ENCODE measurements at regions not wholly inside any gene's neighbourhood (a gene's known extent, or its start where the extent isn't known, plus 50 kb on each side); places are given as distances from the start of the nearest gene placed in this dataset.

DNA sequence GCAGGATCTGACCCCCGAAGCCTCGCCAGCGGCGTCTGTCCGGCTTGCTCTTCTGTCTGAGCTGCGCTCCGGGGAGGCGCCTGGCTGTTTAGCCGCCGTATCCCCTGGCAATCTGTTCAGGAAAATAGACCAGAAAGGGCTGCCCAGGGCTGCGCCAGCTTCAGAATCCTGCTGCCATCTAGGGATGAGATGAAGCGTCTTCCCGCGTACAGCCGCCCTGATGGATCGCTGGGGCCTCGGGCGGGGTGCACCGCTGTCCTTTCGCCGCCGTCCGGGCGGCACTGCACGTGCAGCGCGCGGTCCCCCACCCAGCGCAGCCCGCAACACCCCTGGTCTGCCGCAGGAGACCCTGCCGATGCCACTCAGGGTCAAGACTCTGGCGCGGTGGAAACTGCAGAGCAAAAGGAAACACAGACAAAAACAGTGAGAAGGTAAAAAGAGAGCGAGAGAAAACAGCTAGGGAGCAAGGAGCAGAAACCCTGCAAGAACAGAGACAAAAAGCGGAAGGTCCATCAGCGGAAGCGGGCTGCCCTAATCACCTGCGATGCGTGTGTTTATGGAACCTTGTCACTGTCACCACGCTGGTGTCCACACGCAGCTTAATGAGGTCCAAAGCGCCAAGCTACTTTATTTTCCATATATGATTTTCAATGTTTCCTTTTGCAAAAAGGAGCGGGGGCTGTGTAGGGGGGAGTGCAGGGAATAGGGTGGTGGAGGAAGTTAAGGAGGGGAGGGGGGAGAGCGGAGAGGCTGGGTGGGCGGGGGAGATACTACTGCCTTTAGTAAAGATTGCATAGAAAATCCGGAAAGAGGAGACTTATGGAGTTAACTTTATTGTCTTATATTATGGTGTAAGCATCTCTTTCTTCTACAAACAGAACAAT is 2113.3 kb upstream of the PIK3C3 start:
- Histone ChIP-seq H3K27me3 (ENCODE audit: insufficient read depth, low read length) (peaks cover 8% of the 10 kb centered on the region; the same call in 1 of the 2 replicates), H3K9ac (ENCODE audit: low read depth, low read length) (peak overlapping the region; percentile 64), H3K4me3 (ENCODE audit: low read length) (peak overlapping the region; percentile 58), H3K4me1 (ENCODE audit: insufficient read depth, low read length) (peaks cover 30% of the 10 kb centered on the region), H3K27ac (ENCODE audit: low read depth, low read length) (no peak overlapping the region), H3K36me3 (ENCODE audit: insufficient read depth, low read length) (no peaks in the 10 kb centered on the region), H3K9me3 (ENCODE audit: insufficient read depth, low read depth, low read length) (no peaks in the 10 kb centered on the region)
- WGBS = 3% methylated on average over 46 of the region's 47 CpGs

DNA sequence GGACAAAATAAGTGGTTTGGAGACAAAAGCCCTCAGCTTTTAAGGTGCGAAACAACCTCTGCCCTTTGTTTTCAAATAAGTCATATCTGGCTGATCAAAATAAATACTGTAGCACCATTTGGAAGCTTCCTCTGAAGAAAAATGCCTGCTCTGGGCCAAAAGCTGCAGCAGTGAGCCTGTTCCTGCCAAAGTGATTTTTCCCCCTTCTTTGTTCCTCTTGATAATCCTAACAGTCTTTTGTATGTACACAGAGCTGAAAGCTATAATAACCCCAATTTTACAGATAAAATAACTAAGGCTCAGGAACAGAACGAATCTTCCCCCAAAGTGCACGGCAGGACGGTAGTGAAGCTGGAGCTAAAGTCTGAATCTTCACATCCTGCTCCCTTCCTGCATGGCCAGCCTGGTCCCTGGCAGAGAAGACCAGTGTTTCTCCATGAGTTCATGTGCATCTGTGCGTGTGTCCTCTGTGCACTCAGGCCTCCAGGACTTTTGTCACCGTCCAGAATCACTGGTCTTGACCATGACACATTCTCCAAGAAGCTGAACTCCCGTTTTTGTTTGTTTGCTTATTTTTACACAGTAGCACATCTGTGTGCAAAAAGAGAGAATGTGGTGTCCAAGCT is 2114.1 kb upstream of the PIK3C3 start:
- Histone ChIP-seq H3K27me3 (ENCODE audit: insufficient read depth, low read length) (peaks cover 8% of the 10 kb centered on the region; the same call in 1 of the 2 replicates), H3K36me3 (ENCODE audit: insufficient read depth, low read length) (no peaks in the 10 kb centered on the region), H3K9me3 (ENCODE audit: insufficient read depth, low read depth, low read length) (no peaks in the 10 kb centered on the region), H3K4me1 (ENCODE audit: insufficient read depth, low read length) (peaks cover 30% of the 10 kb centered on the region), H3K4me3 (ENCODE audit: low read length) (peak overlapping the region; percentile 58), H3K9ac (ENCODE audit: low read depth, low read length) (peak overlapping the region; percentile 64; the same call in 1 of the 2 replicates), H3K27ac (ENCODE audit: low read depth, low read length) (no peak overlapping the region)
- WGBS = 68% methylated on average over 7 of the region's 7 CpGs

DNA sequence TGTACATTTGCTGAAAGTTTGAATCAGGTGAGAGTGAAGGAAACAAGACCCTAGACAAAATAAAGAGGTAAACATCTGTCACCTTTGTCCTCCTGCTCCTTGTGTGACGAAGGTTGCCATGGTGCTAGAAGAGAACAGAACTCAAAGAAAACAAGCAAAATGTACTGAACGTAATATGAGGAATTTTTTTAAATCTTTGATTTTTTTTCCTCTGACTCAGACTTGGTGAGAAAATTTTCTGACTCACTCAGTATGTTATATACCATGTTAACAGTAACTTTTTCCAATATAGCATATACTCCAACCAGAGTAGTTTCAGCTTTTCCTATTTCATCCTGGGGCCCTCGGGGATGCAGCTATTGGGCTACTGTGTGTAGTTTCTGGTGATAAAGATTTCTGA is 2114.6 kb upstream of the PIK3C3 start:
- no peak overlapping the region for H3K27ac ChIP-seq (ENCODE audit: low read depth, low read length)
- H3K4me1 ChIP-seq (ENCODE audit: insufficient read depth, low read length) = peaks cover 30% of the 10 kb centered on the region
- WGBS = 87% methylated on average over 3 of the region's 3 CpGs
- H3K36me3 ChIP-seq (ENCODE audit: insufficient read depth, low read length) = no peaks in the 10 kb centered on the region
- H3K9ac ChIP-seq (ENCODE audit: low read depth, low read length) = no peak overlapping the region
- peaks cover 8% of the 10 kb centered on the region; the same call in 1 of the 2 replicates for H3K27me3 ChIP-seq (ENCODE audit: insufficient read depth, low read length)
- H3K4me3 ChIP-seq (ENCODE audit: low read length) = no peak overlapping the region
- H3K9me3 ChIP-seq (ENCODE audit: insufficient read depth, low read depth, low read length) = no peaks in the 10 kb centered on the region

DNA sequence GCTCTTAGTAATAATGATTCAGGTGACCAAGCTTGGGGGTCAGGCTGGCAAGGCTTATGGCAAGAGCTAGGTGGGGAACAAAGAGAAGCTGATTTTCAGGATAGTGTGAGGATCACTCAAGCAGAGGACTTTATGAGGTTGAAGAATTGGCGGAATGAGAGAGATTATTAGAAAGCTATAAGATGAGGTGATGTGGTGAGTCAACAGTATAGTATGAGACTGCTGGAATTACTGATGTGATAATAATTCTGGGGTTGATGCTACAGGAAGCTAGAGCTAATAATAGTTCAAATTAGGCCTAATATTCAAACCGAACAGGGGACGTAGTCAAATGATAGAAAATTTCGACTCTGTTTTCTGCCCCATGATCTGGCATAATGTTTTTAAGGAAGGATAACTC is 2115.3 kb upstream of the PIK3C3 start:
- no peak overlapping the region for H3K9ac ChIP-seq (ENCODE audit: low read depth, low read length)
- H3K9me3 ChIP-seq (ENCODE audit: insufficient read depth, low read depth, low read length) = no peaks in the 10 kb centered on the region
- no peak overlapping the region for H3K27ac ChIP-seq (ENCODE audit: low read depth, low read length)
- peaks cover 25% of the 10 kb centered on the region for H3K4me1 ChIP-seq (ENCODE audit: insufficient read depth, low read length)
- no peaks in the 10 kb centered on the region for H3K36me3 ChIP-seq (ENCODE audit: insufficient read depth, low read length)
- peaks cover 8% of the 10 kb centered on the region; the same call in 1 of the 2 replicates for H3K27me3 ChIP-seq (ENCODE audit: insufficient read depth, low read length)
- H3K4me3 ChIP-seq (ENCODE audit: low read length) = no peak overlapping the region
- 98% methylated on average over 4 of the region's 4 CpGs for WGBS

DNA sequence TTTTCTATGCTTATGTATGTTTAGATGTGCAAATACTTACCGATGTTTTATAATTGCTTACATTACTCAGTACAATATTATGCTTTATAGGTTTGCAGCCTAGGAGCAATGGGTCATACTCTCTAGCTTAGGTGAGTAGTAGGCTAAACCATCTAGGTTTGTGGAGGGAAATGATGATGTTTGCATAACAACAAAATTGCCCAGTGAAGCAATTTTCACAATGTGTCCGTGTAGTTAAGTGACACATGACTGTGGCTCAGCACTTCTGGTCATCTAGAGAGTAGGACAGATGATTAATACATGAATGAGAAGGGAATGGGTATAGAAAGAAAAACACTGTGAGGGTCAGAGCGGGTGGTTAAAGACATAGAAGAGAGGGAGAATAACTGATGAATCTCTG is 2116.2 kb upstream of the PIK3C3 start:
- no peak overlapping the region for H3K9ac ChIP-seq (ENCODE audit: low read depth, low read length)
- H3K4me3 ChIP-seq (ENCODE audit: low read length) = no peak overlapping the region
- no peaks in the 10 kb centered on the region for H3K9me3 ChIP-seq (ENCODE audit: insufficient read depth, low read depth, low read length)
- 84% methylated on average over 2 of the region's 3 CpGs for WGBS
- H3K27me3 ChIP-seq (ENCODE audit: insufficient read depth, low read length) = peaks cover 8% of the 10 kb centered on the region; the same call in 1 of the 2 replicates
- no peak overlapping the region for H3K27ac ChIP-seq (ENCODE audit: low read depth, low read length)
- H3K4me1 ChIP-seq (ENCODE audit: insufficient read depth, low read length) = peaks cover 16% of the 10 kb centered on the region
- H3K36me3 ChIP-seq (ENCODE audit: insufficient read depth, low read length) = no peaks in the 10 kb centered on the region

DNA sequence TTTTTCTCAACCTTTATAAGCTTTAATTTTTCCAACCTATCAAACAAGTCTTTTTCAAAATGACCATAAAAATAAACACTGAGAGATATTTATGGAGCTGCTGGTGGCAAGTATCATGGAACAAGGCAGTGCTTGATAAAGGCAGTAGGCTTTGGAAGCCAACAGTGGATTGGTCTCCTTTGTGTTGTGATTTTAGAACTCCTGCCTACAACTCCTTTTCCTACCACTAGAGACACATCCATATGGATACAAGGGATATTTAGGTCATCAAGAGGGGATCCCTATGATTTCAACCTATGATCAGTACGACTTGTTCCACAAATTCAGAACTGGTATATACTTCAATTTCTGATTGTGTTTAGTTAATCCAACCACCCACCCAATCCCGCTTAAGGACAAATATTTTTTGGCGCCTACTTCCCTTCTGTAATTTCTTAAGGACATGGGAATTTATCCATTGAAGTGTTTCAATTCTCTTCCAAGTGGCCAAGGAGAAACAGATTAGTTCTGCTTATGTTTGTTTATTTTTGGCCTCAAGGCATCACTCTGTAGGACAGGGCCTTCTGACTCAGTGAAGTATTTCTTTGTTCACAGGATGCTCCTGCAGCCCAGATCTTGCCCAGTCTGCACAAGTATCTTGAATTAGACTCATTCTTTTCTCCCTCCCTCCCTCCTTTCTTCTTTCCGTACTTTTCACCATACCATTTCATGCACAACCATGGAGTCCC is 2119.6 kb upstream of the PIK3C3 start:
- Histone ChIP-seq H3K9ac (ENCODE audit: low read depth, low read length) (no peak overlapping the region), H3K27me3 (ENCODE audit: insufficient read depth, low read length) (no peaks in the 10 kb centered on the region; the same call in 1 of the 2 replicates), H3K4me3 (ENCODE audit: low read length) (no peak overlapping the region), H3K9me3 (ENCODE audit: insufficient read depth, low read depth, low read length) (no peaks in the 10 kb centered on the region), H3K4me1 (ENCODE audit: insufficient read depth, low read length) (no peaks in the 10 kb centered on the region), H3K27ac (ENCODE audit: low read depth, low read length) (no peak overlapping the region), H3K36me3 (ENCODE audit: insufficient read depth, low read length) (no peaks in the 10 kb centered on the region)
- whole genome bisulfite sequencing = 95% methylated on average over 4 of the region's 4 CpGs

DNA sequence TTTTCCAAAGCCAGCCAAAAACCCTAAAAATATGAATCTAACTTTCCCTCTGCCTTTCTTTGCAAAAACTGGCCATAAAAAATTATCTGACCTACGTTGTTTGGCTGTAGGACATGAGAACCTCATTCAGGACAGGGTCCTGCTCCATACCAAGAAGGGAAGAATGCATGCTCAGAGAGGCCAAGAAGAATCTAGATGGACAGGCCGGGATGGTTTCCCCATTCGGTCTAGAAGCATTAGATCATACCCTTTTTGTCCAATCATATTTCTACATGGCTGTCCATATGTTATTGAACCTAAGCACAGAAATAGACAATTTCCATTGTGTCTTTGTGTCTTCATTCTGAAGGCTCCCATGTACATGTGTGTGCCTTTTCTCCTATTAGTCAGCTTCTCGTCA is 2120.4 kb upstream of the PIK3C3 start:
- Histone ChIP-seq H3K27ac (ENCODE audit: low read depth, low read length) (no peak overlapping the region), H3K9me3 (ENCODE audit: insufficient read depth, low read depth, low read length) (no peaks in the 10 kb centered on the region), H3K36me3 (ENCODE audit: insufficient read depth, low read length) (no peaks in the 10 kb centered on the region), H3K9ac (ENCODE audit: low read depth, low read length) (no peak overlapping the region), H3K4me1 (ENCODE audit: insufficient read depth, low read length) (no peaks in the 10 kb centered on the region), H3K27me3 (ENCODE audit: insufficient read depth, low read length) (no peaks in the 10 kb centered on the region), H3K4me3 (ENCODE audit: low read length) (no peak overlapping the region)
- WGBS = 89% methylated on average over 4 of the region's 4 CpGs

DNA sequence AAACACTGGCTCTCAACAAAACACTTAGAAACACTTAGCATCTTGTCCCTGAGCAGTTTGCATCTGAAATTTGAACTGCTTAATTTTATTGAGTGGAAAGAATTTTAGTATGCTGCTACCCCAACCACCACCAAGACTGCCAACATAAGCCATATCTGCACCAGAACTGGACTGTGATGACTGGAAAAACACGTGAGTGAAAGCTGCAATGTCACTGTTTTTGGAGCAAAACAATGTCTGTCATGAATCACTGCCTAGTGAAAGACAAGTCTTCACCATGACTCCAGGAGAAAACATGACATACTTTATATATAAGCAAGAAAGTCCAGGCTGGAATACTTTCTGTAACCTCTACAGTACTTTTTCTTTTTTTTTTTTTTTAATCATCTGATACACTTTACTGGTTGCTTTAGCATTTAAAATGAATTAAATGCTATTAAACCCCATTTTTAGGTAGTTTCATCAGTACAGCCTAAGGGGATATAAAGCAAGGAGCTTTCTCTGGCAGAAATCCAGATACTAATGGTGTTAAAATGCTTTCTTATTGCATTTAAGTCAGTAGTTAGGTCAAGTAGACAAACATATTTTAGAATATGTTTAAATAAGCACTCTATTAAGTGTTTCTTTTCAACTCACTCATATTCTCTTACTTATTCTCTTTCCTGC is 2129.4 kb upstream of the PIK3C3 start:
- Histone ChIP-seq H3K9ac (ENCODE audit: low read depth, low read length) (no peak overlapping the region), H3K27me3 (ENCODE audit: insufficient read depth, low read length) (no peaks in the 10 kb centered on the region), H3K36me3 (ENCODE audit: insufficient read depth, low read length) (no peaks in the 10 kb centered on the region), H3K27ac (ENCODE audit: low read depth, low read length) (no peak overlapping the region), H3K4me3 (ENCODE audit: low read length) (no peak overlapping the region), H3K9me3 (ENCODE audit: insufficient read depth, low read depth, low read length) (no peaks in the 10 kb centered on the region), H3K4me1 (ENCODE audit: insufficient read depth, low read length) (no peaks in the 10 kb centered on the region)
- WGBS = 85% methylated on average over 1 of the region's 1 CpG

DNA sequence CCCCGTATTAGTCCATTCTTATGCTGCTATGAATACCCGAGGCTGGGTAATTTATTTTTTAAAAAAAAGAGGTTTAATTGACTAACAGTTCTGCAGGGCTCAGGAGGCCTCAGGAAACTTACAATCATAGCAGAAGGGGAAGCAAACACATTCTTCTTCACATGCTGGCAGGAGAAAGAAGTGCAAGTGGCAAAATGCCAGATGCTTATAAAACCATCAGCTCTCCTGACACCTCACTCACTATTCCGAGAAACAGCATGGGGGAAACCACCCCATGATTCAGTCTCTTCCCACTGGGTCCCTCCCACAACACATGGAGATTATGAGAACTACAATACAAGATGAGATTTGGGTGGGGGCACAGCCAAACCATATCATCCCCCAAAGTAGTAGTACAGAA is 2148.5 kb upstream of the PIK3C3 start:
- Histone ChIP-seq H3K4me3 (ENCODE audit: low read length) (no peak overlapping the region), H3K27me3 (ENCODE audit: insufficient read depth, low read length) (no peaks in the 10 kb centered on the region), H3K9ac (ENCODE audit: low read depth, low read length) (no peak overlapping the region), H3K36me3 (ENCODE audit: insufficient read depth, low read length) (no peaks in the 10 kb centered on the region), H3K4me1 (ENCODE audit: insufficient read depth, low read length) (no peaks in the 10 kb centered on the region), H3K27ac (ENCODE audit: low read depth, low read length) (no peak overlapping the region), H3K9me3 (ENCODE audit: insufficient read depth, low read depth, low read length) (peaks cover 15% of the 10 kb centered on the region)
- WGBS = 91% methylated on average over 2 of the region's 3 CpGs

DNA sequence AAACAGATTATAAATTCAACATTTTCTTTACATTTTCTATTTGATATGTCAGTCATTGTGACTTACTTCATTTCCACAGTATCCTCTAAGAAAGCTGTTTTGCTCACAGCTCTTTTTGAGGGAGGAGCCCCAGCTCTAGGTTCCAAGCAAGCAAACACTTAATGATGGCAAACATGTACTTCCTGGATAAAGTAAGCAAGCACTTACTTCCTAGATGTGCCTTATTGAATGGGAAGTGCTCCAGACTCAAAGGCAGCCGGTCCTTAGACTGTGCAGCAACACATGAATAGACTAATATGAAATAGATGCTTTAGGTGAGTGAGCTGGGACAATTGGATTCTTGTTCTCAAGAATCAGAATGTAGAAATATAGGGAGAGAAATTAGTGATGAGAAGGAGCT is 2149.8 kb upstream of the PIK3C3 start:
- WGBS = 91% methylated on average over 1 of the region's 1 CpG
- peaks cover 22% of the 10 kb centered on the region for H3K9me3 ChIP-seq (ENCODE audit: insufficient read depth, low read depth, low read length)
- no peak overlapping the region for H3K9ac ChIP-seq (ENCODE audit: low read depth, low read length)
- no peak overlapping the region for H3K4me3 ChIP-seq (ENCODE audit: low read length)
- no peaks in the 10 kb centered on the region for H3K27me3 ChIP-seq (ENCODE audit: insufficient read depth, low read length)
- H3K36me3 ChIP-seq (ENCODE audit: insufficient read depth, low read length) = no peaks in the 10 kb centered on the region
- no peak overlapping the region for H3K27ac ChIP-seq (ENCODE audit: low read depth, low read length)
- H3K4me1 ChIP-seq (ENCODE audit: insufficient read depth, low read length) = no peaks in the 10 kb centered on the region
